Aorta (tissue), 5 donors: ENCODE measurements at regions not wholly inside any gene's neighbourhood (a gene's known extent, or its start where the extent isn't known, plus 50 kb on each side); places are given as distances from the start of the nearest gene placed in this dataset.

Experiments
- ATAC-seq: fragments of 200-7000 bp; cut with Tn5 transposase; one replicate; pipeline ENCODE4 v1.9.1; 2022; ENCODE audit warnings: moderate library complexity; ENCODE audit not compliant: low FRiP score
- DNase-seq, 2 donors: peaks; one replicate each; pipeline ENCODE4 v3.0.0-alpha.2; 2020
- H3K27ac ChIP-seq, 2 donors: one replicate each; pipeline ENCODE4 v1.5.1; 2013; ENCODE audit warnings: low read length in 2 of 2, mild to moderate bottlenecking in 2 of 2, moderate library complexity in 2 of 2, control low read depth in 1 of 2, inconsistent platforms in 1 of 2, low read depth in 1 of 2
- H3K27me3 ChIP-seq, 2 donors: one replicate each; pipeline ENCODE4 v1.6.1; 2013; ENCODE audit warnings: control low read depth in 1 of 2, low read length in 1 of 2, mild to moderate bottlenecking in 1 of 2, moderate library complexity in 1 of 2; ENCODE audit not compliant: insufficient read depth in 2 of 2, control insufficient read depth in 1 of 2
- H3K36me3 ChIP-seq, 2 donors: one replicate each; pipeline ENCODE4 v1.6.1; 2013; ENCODE audit warnings: control low read depth in 1 of 2, low read length in 1 of 2, mild to moderate bottlenecking in 1 of 2; ENCODE audit not compliant: insufficient read depth in 2 of 2, control insufficient read depth in 1 of 2
- H3K4me1 ChIP-seq, 2 donors: one replicate each; pipeline ENCODE4 v1.6.1; 2013; ENCODE audit warnings: low read length in 2 of 2, control low read depth in 1 of 2, mild to moderate bottlenecking in 1 of 2, moderate library complexity in 1 of 2; ENCODE audit not compliant: insufficient read depth in 2 of 2, control insufficient read depth in 1 of 2
- H3K4me3 ChIP-seq, 2 donors: one replicate each; pipeline ENCODE4 v1.5.1; 2013; ENCODE audit warnings: low read length in 2 of 2, control low read depth in 1 of 2, mild to moderate bottlenecking in 1 of 2
- H3K9me3 ChIP-seq: one replicate; pipeline ENCODE4 v1.6.1; 2013; ENCODE audit warnings: mild to moderate bottlenecking, low read length; ENCODE audit not compliant: control insufficient read depth
- WGBS, 2 donors: extraction: QIAGEN DNeasy Blood & Tissue Kit; methylation state at CpG; one replicate each; pipeline ENCODE4 v1.1.7; 2013; 5-methylcytosine and 5-hydroxymethylcytosine counted together
- intact Hi-C, 2 donors: fragments of 100-400 bp; cut with DNase I; formaldehyde crosslinking; loops; one replicate each; pipeline versions ENCODE4 v1.14.2 to v1.15.0; 2022
- donor health status: healthy with polysubstance abuse.
- donor health status: Bipolar disorder and iron deficiency.
- donor health status: DM: no; HTN: no; CAD: no.
- donor health status: DM: no; HTN: no; CAD: no.
- donor health status: DM: yes; HTN: yes; CAD: no.

DNA sequence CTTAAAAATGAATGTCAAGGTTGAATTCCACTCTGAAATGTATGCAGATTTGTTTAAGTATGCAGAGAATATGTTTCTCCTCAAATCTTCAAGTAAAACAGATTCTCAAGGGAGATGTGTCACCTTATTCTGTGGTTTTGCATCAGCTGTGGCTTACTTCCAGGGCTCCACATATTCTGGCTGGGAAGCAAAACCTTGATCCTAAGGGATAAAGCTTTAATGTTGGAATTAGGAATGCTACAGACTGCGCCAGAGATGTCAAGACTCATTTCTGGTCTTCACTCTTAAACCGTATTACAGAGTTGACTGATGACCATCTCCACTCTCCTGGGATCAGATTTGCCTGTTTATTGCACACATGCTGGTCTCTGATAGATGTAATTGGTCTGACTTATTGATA is 143.9 kb upstream of the DIPK2B start:
- intact Hi-C loops = no loop called here
- WGBS, 2 donors = 48 to 54% methylated on average over 2 of the region's 2 CpGs
- Histone ChIP-seq H3K4me1 (no peaks in the 10 kb centered on the region), H3K36me3 (no peaks in the 10 kb centered on the region), H3K27me3 (no peaks in the 10 kb centered on the region), H3K9me3 (no peaks in the 10 kb centered on the region), H3K27ac (no peak overlapping the region), H3K4me3 (no peak overlapping the region)
- no peak for DNase-seq
- no peak for ATAC-seq

GRCh38 chrX:45329217-45329616 is 128.5 kb upstream of the DIPK2B start:
- Histone ChIP-seq H3K4me3 (no peak overlapping the region), H3K9me3 (no peaks in the 10 kb centered on the region), H3K36me3 (no peaks in the 10 kb centered on the region), H3K27ac (no peak overlapping the region), H3K27me3 (no peaks in the 10 kb centered on the region), H3K4me1 (no peaks in the 10 kb centered on the region)
- 60 to 75% methylated on average over 1 of the region's 1 CpG for WGBS, 2 donors
- DNase-seq (no peak), ATAC-seq (no peak)
- intact Hi-C loops = loop anchor here in 1 of 2 donors (10.0 kb wide), 2 partner anchors 176 to 1046 kb away; no protein-coding TSS in a partner anchor

- H3K27ac ChIP-seq = no peak overlapping the region
- no peak for DNase-seq
- no peak overlapping the region for H3K4me3 ChIP-seq
- H3K27me3 ChIP-seq = no peaks in the 10 kb centered on the region
- H3K4me1 ChIP-seq = no peaks in the 10 kb centered on the region
- no peaks in the 10 kb centered on the region for H3K9me3 ChIP-seq
- H3K36me3 ChIP-seq = no peaks in the 10 kb centered on the region
- 24 to 26% methylated on average over 3 of the region's 3 CpGs for WGBS, 2 donors
- no peak for ATAC-seq
- intact Hi-C loops = loop anchor here (5.0 to 10.0 kb wide), 3 partner anchors 180 to 1082 kb away; no protein-coding TSS in a partner anchor
These were observed 124.3 kb upstream of the DIPK2B start for GRCh38 chrX:45324941-45325340.

DNA sequence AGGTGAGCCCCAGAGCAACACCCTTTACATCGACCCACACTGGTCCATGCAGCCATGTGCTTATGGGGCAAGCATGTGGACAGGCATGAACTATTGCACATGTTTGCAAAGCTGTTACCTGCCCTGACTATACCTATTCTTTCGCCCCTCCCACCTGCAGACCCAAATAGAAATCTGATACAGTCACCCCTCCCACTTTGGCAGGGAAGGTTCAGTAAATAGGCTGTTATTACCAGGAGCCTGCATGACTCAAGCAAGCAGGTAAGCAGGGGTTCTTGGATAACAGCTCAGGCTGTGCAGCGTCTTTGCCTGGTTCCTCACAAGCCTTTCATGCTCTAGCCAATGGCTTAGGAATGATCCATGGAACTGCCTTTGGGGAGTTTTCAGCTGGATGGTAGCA is 122.7 kb upstream of the DIPK2B start:
- Histone ChIP-seq H3K9me3 (no peaks in the 10 kb centered on the region), H3K4me3 (no peak overlapping the region), H3K27ac (no peak overlapping the region), H3K27me3 (no peaks in the 10 kb centered on the region), H3K4me1 (no peaks in the 10 kb centered on the region), H3K36me3 (no peaks in the 10 kb centered on the region)
- DNase-seq (no peak), ATAC-seq (no peak)
- intact Hi-C loops = loop anchor here (5.0 to 10.0 kb wide), 3 partner anchors 181 to 1084 kb away; no protein-coding TSS in a partner anchor
- WGBS, 2 donors = 78 to 98% methylated on average over 3 of the region's 3 CpGs

- Histone ChIP-seq H3K4me3 (no peak overlapping the region), H3K36me3 (no peaks in the 10 kb centered on the region), H3K9me3 (no peaks in the 10 kb centered on the region), H3K27ac (no peak overlapping the region), H3K27me3 (no peaks in the 10 kb centered on the region), H3K4me1 (no peaks in the 10 kb centered on the region)
- DNase-seq = no peak
- no peak for ATAC-seq
- intact Hi-C loops = loop anchor here (5.0 to 10.0 kb wide), 3 partner anchors 182 to 1084 kb away; no protein-coding TSS in a partner anchor
These were observed 122.1 kb upstream of the DIPK2B start for GRCh38 chrX:45322820-45323219.

DNA sequence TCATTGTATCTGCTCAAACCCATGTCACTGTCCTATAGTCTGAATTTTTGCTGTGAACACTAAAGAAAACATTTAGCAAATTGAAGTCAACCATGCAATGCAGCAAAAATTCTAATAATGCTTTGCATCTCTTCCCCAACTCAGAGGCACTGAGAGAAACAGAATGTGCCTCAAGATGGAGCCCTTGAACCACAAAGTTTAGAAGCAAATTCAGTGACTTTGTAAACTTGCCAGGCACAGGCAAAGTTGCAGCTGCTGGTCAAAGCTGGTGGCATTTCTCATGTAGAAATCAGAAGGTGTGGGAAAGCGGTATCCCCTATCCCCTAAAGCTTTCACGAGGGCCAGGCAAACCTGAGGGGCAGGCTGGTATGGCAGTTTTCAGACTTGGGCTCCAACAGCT is 121.7 kb upstream of the DIPK2B start:
- no peaks in the 10 kb centered on the region for H3K9me3 ChIP-seq
- H3K4me1 ChIP-seq = no peaks in the 10 kb centered on the region
- intact Hi-C loops = loop anchor here (5.0 to 10.0 kb wide), 3 partner anchors 182 to 1085 kb away; no protein-coding TSS in a partner anchor
- DNase-seq = peak in 1 of 2 donors; percentile 43
- no peaks in the 10 kb centered on the region for H3K27me3 ChIP-seq
- WGBS, 2 donors = 3 to 4% methylated on average over 2 of the region's 2 CpGs
- H3K27ac ChIP-seq = no peak overlapping the region
- no peaks in the 10 kb centered on the region for H3K36me3 ChIP-seq
- H3K4me3 ChIP-seq = no peak overlapping the region
- ATAC-seq = peak; percentile 26

GRCh38 chrX:45320191-45320590 is 119.5 kb upstream of the DIPK2B start:
- no peak overlapping the region for H3K4me3 ChIP-seq
- H3K4me1 ChIP-seq = no peaks in the 10 kb centered on the region
- H3K36me3 ChIP-seq = no peaks in the 10 kb centered on the region
- DNase-seq = no peak
- H3K27ac ChIP-seq = no peak overlapping the region
- WGBS, 2 donors = 73 to 84% methylated on average over 1 of the region's 1 CpG
- no peaks in the 10 kb centered on the region for H3K9me3 ChIP-seq
- intact Hi-C loops = loop anchor here (5.0 to 10.0 kb wide), 3 partner anchors 185 to 1087 kb away; no protein-coding TSS in a partner anchor
- no peaks in the 10 kb centered on the region for H3K27me3 ChIP-seq
- ATAC-seq = no peak

- WGBS, 2 donors = 86 to 98% methylated on average over 1 of the region's 1 CpG
- H3K27ac ChIP-seq = no peak overlapping the region
- no peaks in the 10 kb centered on the region for H3K27me3 ChIP-seq
These were observed 109.1 kb upstream of the DIPK2B start for GRCh38 chrX:45309801-45310200.

DNA sequence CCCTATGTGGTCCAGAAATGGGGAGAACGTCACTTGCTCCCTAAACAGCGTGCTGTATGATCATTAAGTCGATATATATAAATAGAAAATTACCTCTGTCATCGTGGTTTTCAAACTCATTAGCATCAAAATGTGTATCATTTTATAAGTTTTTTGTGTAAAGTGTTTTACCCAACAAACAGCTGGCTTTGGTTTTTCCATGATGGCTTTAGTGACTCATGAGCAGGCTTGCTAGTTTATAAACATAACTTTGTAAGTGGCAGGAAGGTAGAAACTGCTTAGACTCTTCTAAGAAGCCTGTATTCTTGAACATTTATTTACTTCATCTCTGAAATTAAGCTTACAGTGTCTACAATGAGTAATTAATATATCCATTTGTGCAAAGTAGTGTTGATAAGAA is 108.4 kb upstream of the DIPK2B start:
- no peak overlapping the region for H3K27ac ChIP-seq
- H3K4me1 ChIP-seq = no peaks in the 10 kb centered on the region
- no peaks in the 10 kb centered on the region for H3K27me3 ChIP-seq
- no peak for DNase-seq
- no peaks in the 10 kb centered on the region for H3K36me3 ChIP-seq
- H3K4me3 ChIP-seq = no peak overlapping the region
- ATAC-seq = no peak
- intact Hi-C loops = no loop called here
- no peaks in the 10 kb centered on the region for H3K9me3 ChIP-seq
- 70 to 90% methylated on average over 4 of the region's 4 CpGs for WGBS, 2 donors

More at GRCh38 chrX:45309801-45310200, 109.1 kb upstream of the DIPK2B start:
- no peak for DNase-seq
- intact Hi-C loops = loop anchor here in 1 of 2 donors (10.0 kb wide), 1 partner anchor 205 kb away; no protein-coding TSS in a partner anchor
- Histone ChIP-seq H3K9me3 (no peaks in the 10 kb centered on the region), H3K4me3 (no peak overlapping the region), H3K4me1 (no peaks in the 10 kb centered on the region), H3K36me3 (no peaks in the 10 kb centered on the region)
- no peak for ATAC-seq
